ENCODE measurements at regions not wholly inside any gene's neighbourhood (a gene's known extent, or its start where the extent isn't known, plus 50 kb on each side); places are given as distances from the start of the nearest gene placed in this dataset.
"Not testable (repeated sequence)": the region's sequence is repeated elsewhere in the genome, so short reads cannot be mapped to it uniquely, and the experiment has no call there.

DNA sequence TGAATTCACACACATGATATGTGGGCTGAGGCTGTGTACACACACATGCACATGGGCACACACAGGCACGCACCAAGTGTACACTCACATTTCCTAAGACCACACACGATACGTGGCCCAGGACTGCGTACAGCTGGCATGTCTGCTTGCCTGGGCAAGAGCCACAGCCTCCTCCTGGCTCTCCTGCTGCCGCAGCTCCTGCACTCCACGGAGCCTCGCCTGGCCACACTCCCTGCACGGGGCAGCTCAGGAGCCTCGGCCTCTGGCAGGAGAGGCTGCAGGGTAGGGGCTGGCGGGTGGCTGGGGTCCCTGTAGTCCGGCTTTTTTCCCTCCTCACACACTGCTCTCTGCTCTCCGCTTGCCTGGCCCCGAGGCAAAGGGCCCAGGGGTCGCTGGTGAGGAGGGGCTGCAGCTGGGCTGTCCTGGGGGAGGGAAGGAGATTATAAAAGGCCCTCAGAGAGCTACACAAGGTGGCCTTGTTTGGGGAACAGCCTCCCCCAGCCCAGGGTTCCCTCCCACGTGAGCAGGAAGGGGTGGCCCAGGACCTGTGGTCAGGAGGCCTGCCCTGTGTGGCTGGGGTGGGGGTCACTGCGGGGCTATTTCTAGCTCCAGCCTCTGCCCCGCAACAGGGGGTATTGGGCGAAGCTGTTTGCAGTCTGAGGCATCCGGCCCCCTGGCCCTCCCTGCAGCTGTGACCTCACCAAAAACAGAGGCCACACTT is 89.0 kb upstream of the SFSWAP start:
- Mint-ChIP-seq H3K27me3 (ENCODE audit: unreplicated experiment) (peaks cover 8% of the 10 kb centered on the region), H3K27ac (ENCODE audit: unreplicated experiment) (no peak overlapping the region), H3K9me3 (ENCODE audit: unreplicated experiment) (no peaks in the 10 kb centered on the region), H3K36me3 (ENCODE audit: unreplicated experiment) (no peaks in the 10 kb centered on the region), H3K4me1 (ENCODE audit: unreplicated experiment) (peaks cover 23% of the 10 kb centered on the region), H3K4me3 (ENCODE audit: unreplicated experiment) (no peak overlapping the region)
- DNase-seq (ENCODE audit: extremely low spot score, unreplicated experiment) = no peak
- TF ChIP-seq CTCF (IDR thresholded peaks at IDR 0.05) = no peak

GRCh38 chr12:131622422-131622955 is 88.4 kb upstream of the SFSWAP start:
- Mint-ChIP-seq H3K9me3 (ENCODE audit: unreplicated experiment) (no peaks in the 10 kb centered on the region), H3K27me3 (ENCODE audit: unreplicated experiment) (peaks cover 8% of the 10 kb centered on the region), H3K4me3 (ENCODE audit: unreplicated experiment) (no peak overlapping the region), H3K4me1 (ENCODE audit: unreplicated experiment) (peaks cover 22% of the 10 kb centered on the region), H3K27ac (ENCODE audit: unreplicated experiment) (no peak overlapping the region), H3K36me3 (ENCODE audit: unreplicated experiment) (no peaks in the 10 kb centered on the region)
- DNase-seq (ENCODE audit: extremely low spot score, unreplicated experiment) = no peak
- TF ChIP-seq CTCF (IDR thresholded peaks at IDR 0.05) = no peak

DNA sequence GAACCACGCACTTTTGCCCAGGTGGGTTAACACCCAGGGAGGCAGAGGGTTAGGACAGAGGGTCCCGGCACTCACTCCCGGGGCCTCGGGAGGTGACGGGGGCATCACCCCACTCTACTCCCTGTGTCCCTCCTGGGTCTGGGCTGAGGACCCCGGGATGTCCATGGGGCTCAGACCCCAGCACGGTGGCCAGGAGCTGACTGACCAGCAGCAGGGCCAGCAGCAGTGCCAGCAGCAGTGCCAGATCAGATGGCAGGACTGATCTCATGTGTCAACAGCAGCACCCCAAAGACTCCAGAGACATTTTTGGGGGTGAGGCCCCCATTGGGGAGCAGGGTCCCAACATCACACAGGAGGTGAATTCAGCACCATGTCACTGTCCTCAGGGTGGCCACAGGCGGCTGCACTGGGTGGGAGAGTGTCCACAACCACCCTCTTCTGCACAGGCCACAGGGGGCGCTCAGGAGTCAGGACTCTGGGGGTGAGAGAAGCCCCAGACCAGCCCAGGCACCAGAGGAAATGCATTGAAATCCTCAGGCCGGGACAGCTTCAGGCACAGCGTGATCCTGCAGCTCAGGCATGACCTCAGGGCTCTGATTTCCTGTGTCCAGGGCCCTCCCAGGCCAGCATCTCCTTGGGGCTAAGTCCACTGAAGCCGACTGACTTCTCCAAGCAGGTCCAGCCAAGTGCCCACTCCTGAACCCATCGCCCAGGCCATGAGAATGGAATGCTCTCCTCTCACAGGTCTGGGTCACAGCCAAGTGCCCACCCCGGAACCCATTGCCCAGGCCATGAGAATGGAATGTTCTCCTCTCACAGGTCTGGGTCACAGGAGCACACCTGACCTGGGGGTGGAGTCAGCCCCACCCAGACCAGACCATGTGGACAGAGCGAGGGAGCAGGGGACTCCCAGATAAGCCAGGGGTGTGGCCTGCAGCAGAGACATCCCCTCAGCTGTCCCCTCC is 87.2 kb upstream of the SFSWAP start:
- not testable (repeated sequence) for H3K36me3 Mint-ChIP-seq (ENCODE audit: unreplicated experiment); H3K27me3 Mint-ChIP-seq (ENCODE audit: unreplicated experiment); DNase-seq (ENCODE audit: extremely low spot score, unreplicated experiment); H3K27ac Mint-ChIP-seq (ENCODE audit: unreplicated experiment); H3K4me3 Mint-ChIP-seq (ENCODE audit: unreplicated experiment); H3K9me3 Mint-ChIP-seq (ENCODE audit: unreplicated experiment)
- H3K4me1 Mint-ChIP-seq (ENCODE audit: unreplicated experiment) = peaks cover 22% of the 10 kb centered on the region

DNA sequence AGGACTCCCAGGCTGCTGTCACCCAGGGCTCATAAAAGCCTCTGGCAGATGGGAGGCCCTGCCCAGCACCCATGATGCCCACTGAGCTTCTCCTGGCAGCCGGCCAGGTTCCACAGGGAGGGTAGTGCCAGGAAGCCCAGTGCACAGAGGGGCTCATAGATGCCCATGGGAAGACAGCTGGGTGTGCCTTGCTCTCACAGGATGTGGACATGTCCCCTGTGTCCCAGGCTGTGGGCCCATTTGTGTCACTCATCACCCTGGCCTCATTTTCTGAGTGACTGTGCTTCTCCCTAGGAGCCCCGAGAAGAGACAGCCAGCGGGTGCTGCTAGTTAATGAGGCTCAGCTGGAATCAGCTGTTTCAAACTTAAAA is 86.5 kb upstream of the SFSWAP start:
- H3K9me3 Mint-ChIP-seq (ENCODE audit: unreplicated experiment); H3K27ac Mint-ChIP-seq (ENCODE audit: unreplicated experiment); H3K36me3 Mint-ChIP-seq (ENCODE audit: unreplicated experiment); DNase-seq (ENCODE audit: extremely low spot score, unreplicated experiment); H3K4me3 Mint-ChIP-seq (ENCODE audit: unreplicated experiment); H3K27me3 Mint-ChIP-seq (ENCODE audit: unreplicated experiment): not testable (repeated sequence)
- H3K4me1 Mint-ChIP-seq (ENCODE audit: unreplicated experiment) = peaks cover 20% of the 10 kb centered on the region

DNA sequence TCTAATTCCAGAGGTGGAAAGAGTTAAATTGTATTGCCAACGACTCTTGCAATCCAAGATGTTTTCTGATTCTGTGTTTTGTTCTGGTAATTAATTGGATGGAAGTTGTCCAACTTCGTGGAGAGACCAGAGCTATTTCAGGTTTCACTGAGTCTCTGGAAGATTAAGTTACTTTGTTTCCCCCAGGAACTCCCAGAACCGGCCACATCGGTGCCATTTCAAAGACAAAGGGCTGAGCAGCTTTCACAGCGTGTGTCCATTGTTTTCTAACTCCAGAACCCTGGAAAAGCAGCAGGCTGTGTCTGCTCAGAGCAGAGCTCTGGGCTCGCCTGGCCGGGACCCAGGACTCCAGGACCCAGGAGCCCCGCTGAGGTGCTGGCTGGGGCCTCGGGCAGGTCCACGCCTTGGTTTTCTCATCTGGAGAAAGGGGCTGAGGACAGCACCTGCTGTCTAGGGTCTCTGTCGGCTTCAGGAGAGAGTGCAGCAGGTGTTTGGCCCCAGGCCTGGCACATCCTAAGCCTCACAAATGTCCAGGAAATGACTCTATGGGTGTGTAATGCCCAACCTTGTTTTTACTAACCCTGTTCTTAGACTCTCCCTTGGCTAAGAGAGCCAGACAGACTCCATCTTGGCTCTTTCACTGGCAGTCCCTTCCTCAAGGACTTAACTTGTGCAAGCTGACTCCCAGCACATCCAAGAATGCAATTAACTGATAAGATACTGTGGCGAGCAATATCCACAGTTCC is 86.0 kb upstream of the SFSWAP start:
- not testable (repeated sequence) for DNase-seq (ENCODE audit: extremely low spot score, unreplicated experiment); H3K36me3 Mint-ChIP-seq (ENCODE audit: unreplicated experiment); H3K27ac Mint-ChIP-seq (ENCODE audit: unreplicated experiment); H3K9me3 Mint-ChIP-seq (ENCODE audit: unreplicated experiment); H3K4me3 Mint-ChIP-seq (ENCODE audit: unreplicated experiment); H3K27me3 Mint-ChIP-seq (ENCODE audit: unreplicated experiment)
- peaks cover 20% of the 10 kb centered on the region for H3K4me1 Mint-ChIP-seq (ENCODE audit: unreplicated experiment)

DNA sequence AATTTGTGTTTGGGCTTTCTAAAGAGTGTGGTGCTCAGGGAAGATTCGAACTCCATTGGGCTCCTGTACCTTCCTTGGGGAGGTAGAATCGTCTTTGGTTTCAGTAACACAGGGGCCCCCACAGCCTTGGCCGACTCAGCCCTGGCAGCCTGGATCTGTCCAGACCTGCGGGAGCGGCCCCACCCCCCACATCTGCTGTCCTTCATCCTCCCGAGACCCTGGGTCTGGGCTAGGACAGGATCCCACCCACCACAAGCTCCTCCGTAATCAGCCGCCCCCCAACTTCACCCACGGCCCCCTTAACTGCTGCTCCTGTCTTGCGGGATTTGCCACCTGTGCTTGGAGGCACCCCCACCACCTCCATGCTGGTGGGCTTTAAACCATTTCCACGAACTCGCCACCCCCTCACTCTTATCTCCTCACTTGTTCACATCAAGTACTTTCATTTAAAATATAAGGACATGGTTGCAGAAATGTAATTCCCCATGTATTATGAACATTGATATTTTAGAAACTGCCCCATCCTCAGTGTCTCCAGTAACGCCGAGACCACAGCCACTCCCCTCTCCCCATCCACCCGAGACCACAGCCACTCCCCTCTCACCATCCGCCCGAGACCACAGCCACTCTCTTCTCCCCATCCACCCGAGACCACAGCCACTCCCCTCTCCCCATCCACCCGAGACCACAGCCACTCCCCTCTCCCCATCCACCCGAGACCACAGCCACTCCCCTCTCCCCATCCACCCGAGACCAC is 84.7 kb upstream of the SFSWAP start:
- not testable (repeated sequence) for H3K4me3 Mint-ChIP-seq (ENCODE audit: unreplicated experiment); H3K27ac Mint-ChIP-seq (ENCODE audit: unreplicated experiment); H3K36me3 Mint-ChIP-seq (ENCODE audit: unreplicated experiment); H3K9me3 Mint-ChIP-seq (ENCODE audit: unreplicated experiment); H3K27me3 Mint-ChIP-seq (ENCODE audit: unreplicated experiment); DNase-seq (ENCODE audit: extremely low spot score, unreplicated experiment)
- peaks cover 20% of the 10 kb centered on the region for H3K4me1 Mint-ChIP-seq (ENCODE audit: unreplicated experiment)

- not testable (repeated sequence) for H3K4me3 Mint-ChIP-seq (ENCODE audit: unreplicated experiment); H3K36me3 Mint-ChIP-seq (ENCODE audit: unreplicated experiment); H3K9me3 Mint-ChIP-seq (ENCODE audit: unreplicated experiment); H3K27me3 Mint-ChIP-seq (ENCODE audit: unreplicated experiment); DNase-seq (ENCODE audit: extremely low spot score, unreplicated experiment); H3K27ac Mint-ChIP-seq (ENCODE audit: unreplicated experiment)
- H3K4me1 Mint-ChIP-seq (ENCODE audit: unreplicated experiment) = peaks cover 11% of the 10 kb centered on the region
Measured at GRCh38 chr12:131627151-131628022, 83.5 kb upstream of the SFSWAP start.
